Kidney glomerular epithelial cell (primary cell): ENCODE measurements at regions not wholly inside any gene's neighbourhood (a gene's known extent, or its start where the extent isn't known, plus 50 kb on each side); places are given as distances from the start of the nearest gene placed in this dataset.
"Not testable (repeated sequence)": the region's sequence is repeated elsewhere in the genome, so short reads cannot be mapped to it uniquely, and the experiment has no call there.

Experiments used
- DNase-seq: peaks from one replicate; lab custom pipeline; 2025; lab: John Stamatoyannopoulos, UW

GRCh38 chr12:124381456-124382296, 86.8 kb downstream of the RFLNA start:
- DNase-seq, result no peak

DNA sequence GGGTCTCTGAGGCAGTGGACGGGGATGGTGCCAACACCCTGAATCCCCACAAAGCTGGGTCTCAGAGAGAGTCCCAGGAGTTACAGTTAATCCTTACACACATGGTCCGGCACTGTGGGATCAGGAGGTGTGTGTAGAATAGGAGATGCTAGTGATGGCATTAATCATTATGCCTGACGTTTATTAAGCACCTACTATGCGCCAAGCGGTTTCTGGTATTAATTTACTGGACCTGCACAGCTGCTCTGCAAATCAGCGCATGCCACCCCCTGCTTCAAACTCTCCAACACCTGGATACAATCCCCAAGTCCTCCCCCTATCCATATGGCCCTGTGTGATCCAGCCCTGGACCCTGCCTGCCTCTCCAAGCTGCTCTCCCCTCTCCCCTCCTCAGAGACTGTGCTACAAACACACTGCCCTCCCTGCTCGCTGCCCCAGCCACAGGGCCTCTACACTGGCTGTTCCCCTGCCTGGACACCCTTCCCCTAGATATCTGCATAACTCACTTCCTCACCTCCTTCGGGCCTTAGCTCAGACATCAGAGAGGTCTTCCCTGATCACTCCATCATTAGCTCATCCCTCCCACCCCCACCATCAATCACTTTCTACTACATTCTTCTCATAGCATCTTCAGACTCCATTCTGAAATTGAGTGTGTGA, 86.0 kb downstream of the RFLNA start:
- no peak for DNase-seq

DNA sequence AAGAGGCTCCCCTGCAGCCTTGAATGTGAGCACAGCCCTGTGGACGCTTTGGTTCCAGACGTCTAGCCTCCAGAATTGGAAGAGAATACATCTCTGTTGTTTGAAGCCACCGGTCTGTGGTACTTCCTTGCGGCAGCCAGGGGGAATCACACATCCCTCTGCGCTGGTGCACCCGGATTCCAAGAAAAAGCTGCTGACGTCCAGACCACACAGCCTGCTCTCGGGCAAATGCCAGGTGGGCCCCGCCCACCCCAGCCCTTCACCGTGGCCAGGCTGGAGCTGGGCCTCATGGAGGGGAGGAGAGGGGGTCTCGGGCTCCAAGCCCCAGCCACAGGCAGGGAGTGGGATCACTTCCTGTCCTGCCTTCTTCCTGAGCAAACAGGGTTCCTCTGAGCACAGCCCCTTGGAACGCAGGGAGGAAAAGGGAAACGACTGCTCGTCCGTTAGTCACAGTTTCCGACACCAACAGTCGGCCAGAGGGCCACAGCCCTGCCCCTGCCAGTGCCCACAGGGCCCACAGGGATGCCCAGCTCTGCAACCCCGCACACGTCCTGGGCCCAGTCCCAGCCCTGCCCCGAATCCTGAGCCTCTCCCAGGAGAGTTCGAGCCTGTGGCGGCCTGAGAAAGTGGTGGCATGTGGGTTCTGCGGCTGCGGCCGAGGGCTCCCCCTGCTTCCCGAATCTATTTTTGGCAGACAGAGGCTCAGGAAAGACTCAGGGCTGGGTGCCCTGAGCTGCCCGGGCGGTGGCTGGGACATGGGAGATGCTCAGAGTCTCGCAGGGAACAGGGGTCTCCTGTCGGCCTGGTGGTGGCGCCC, 85.3 kb downstream of the RFLNA start:
- DNase-seq, result no peak

DNA sequence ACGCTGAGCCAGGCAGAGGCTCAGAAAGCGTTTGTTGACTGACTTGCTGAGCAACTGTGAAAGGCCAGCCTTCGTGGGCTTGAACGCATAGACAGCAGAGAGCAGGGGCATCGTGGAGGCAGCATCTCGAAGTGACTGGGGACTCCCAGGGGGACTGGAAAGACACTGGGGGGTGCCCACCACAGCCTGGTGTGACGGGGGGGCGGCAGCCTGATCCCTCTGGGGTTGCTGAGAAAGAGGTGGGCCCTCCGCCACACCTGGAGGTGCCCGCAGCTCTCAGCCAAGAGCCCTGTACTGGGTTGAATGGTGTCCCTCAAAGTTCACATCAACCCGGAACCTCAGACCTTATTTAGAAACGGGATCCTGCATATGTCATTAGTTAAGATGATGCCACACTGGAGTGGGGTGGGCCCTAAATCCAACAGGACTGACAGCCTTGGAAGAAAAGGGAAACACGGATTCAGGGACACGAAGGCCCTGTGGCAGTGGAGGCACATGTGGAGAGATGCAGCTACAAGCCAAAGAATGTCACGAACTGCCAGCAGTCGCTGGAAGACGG, 84.6 kb downstream of the RFLNA start:
- no peak for DNase-seq

GRCh38 chr12:124378926-124379325, 84.0 kb downstream of the RFLNA start:
- no peak for DNase-seq

DNA sequence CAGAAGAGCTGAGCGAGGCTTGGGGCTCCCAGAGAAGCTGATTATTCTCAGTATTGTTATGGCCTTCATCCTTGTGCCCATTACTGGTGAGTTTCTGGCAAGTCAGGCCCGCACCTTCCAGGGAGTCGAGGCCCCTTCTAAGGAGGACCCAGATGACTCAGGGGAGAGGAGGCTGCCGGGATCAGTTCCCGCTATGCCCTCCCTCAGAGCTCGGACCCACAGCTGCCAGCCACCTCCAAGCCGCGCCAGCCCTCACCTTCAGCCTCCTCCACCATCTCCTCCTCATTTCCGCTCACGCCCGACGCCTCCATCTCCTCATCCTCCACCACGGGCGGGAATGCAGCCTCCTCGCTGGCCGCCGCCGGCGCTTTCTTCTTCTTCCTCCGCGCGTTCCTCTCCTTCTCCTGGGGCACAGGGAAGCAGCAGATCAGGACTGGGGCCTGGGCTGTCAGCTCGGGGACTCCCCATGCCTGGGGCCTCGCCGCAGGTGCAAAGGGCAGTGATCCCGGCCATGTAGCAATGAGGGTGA, 83.2 kb downstream of the RFLNA start:
- no peak for DNase-seq

GRCh38 chr12:124376435-124376834, 81.5 kb downstream of the RFLNA start:
- DNase-seq, result no peak

GRCh38 chr12:124375789-124376175, 80.9 kb downstream of the RFLNA start:
- no peak for DNase-seq

- DNase-seq, result no peak
Measured at GRCh38 chr12:124375141-124375788, 80.4 kb downstream of the RFLNA start.

GRCh38 chr12:124374567-124374966, 79.7 kb downstream of the RFLNA start:
- DNase-seq, result no peak

- no peak for DNase-seq
Measured at GRCh38 chr12:124374147-124374546, 79.3 kb downstream of the RFLNA start.

DNA sequence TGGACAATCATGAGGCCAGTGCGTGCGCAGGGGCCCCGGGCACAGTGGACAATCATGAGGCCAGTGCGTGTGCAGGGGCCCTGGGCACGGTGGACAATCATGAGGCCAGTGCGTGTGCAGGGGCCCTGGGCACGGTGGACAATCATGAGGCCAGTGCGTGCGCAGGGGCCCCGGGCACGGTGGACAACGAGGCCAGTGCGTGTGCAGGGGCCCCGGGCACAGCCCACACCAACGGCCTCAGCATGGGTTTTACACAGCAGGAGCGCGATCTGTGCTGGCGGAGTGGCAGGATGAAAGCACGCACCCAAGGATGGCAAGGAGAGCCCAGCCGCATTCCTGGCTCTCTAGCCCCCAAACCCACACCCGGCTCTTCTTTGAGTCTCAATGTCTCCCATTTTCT, 78.8 kb downstream of the RFLNA start:
- not testable (repeated sequence) for DNase-seq

DNA sequence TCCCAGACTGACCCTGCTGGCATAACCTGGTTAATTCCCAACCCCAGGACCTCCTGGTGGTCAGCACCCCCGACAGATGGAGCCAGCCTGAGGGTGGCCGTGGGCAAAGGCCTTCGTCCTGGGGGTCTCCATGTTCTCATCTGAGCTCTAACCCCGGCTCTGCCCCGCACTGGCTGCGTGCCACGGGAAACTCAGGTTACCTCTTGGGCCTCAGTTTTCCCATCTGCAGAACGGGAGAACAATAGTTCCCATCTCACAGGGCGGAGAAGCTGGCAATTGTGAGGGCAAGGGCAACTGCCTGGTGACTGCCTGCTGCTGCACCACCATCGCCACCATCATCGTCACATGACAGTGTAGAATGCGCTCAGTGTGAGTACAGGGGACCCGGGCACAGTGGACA, 77.9 kb downstream of the RFLNA start:
- no peak for DNase-seq

DNA sequence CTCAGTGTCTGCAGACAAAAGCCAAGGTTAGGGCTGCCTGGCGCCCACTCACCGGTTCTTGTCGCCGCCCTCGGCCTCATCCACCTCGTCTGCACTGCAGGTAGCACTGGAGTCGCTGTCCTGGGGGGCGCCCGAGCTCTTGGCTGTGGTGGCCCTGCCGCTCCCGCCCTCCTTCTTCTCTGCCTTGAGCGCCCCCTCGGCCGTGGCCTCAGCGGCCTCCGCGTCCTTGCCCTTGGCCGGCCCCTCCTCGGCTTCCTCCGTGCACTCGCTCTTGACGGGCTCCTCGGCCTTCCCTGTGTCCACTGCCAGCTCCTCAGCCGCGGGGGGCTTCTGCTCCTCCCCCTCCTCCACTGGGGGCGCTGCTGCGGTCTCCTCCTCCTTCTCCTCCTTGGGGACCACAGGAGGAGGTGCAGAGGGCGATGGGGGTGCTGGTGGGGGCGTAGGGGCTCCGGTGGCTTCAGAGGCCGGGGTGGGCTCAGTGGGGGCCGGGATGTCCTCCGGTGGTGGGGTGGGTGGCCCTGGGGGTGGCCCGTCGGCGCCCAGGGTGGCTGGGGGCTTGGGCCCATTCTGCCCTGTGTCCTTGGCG, 77.2 kb downstream of the RFLNA start:
- DNase-seq, result no peak

DNA sequence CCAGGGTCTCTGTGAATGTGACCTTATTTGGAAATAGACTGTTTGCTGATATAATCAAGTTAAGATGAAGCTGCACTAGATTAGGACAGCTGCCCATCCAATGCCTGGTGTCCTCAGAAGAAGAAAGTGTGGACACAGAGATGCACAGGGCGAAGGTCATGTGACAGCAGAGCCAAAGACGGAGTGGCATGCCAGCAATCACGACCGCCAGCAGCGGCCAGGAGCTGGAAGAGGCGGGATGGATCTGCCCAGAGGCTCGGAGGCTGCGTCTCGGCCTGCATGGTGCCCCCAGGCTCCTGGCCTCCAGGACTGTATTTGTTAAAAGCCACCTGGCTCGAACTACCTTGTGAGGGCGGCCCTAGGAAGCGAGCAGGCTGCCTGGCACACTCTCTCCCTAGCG, 76.5 kb downstream of the RFLNA start:
- DNase-seq, result no peak

GRCh38 chr12:124370851-124371250, 76.0 kb downstream of the RFLNA start:
- no peak for DNase-seq

DNA sequence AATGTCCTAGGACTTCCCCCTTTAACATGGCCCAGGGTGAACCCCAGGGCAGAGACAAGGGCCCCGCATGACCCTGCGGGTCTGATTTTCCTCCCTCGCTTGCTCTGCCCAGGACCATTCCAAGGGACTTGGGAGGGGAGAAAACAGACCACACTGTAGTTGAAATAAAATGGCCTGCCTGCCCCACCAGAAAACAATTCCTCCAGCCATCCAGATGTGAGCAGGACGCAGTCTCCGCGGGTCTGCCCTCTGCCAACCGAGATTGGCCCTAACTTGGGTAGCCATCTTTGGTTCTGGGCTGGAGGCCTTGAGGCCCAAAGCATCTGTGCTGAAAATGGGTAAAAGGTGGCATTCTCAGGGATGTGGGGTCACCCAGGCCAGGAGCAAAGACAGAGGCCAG, 75.5 kb downstream of the RFLNA start:
- no peak for DNase-seq

DNA sequence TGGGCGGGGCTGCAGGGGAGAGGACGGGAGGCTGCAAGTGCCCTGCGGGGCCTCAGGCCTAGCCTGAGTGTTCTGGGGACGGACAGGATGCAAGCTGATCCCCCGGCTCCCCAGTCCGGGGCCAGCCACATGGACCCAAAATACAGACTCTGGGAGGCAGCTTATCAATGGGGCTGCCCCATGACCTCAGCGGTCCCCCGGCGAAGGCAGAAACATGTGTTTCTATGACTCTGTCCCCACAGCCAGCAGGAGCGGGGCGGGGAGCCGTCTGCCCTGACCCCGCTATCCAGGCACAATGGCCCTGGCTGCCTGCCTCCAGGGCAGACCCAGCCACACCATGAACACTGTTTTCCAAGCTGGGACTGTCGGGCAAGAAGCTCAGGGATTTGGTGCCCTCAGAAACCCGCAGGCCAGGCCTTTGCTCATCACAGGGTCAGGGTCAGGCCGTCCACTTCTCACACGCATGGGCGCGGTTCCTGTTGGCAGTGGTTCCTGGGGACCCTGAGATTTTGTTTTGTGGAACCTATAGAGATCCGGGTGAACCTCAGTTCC, 75.0 kb downstream of the RFLNA start:
- no peak for DNase-seq

DNA sequence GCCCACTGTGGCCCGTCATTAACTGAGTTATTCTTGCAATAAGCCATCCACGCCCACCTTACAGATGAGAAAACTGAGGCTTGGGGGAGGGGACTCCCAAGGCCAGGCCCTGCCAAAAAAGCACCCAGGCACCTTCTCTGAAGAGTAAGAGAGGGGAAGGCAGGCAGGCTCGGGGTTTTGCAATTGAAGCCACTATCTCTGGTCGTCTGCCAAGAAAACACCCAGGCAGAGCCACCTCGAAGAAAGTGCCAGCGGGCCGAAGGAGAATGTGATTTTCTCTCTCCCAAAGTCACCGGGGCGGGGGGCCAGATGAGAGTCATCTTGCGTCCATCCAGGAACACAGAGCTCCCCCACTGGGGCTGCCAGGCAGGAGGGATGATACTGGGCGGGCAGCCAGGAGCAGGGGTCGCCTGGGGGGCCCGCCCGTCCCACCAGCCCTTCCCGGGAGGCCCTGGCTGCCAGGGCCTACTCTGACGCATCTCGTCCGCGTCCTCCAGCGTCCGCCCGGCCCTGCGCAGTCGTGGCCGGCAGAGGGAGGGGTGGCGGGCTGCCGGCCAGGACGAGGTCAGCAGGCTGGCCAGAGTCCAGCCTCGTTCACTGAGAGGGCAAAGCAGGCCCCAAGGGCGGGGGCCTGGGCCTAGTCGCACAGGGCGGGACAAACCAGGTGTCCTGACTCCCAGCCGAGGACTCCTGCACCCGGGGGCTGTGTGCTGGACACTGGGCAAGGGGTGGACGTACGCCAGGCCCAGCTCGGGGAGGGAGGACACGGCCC, 74.3 kb downstream of the RFLNA start:
- peak; percentile 46 for DNase-seq

- no peak for DNase-seq
Measured at GRCh38 chr12:124368421-124369032, 73.6 kb downstream of the RFLNA start.
